Tibial artery (tissue), 4 donors: ENCODE measurements at regions not wholly inside any gene's neighbourhood (a gene's known extent, or its start where the extent isn't known, plus 50 kb on each side); places are given as distances from the start of the nearest gene placed in this dataset.

Experiments used
- DNase-seq, 2 donors: peaks; one replicate each; pipeline ENCODE4 v3.0.0-alpha.2; 2019
- H3K27ac ChIP-seq, 2 donors: fragments of 200-600 bp; sonication (generic) in 1 of 2; 1 replicate in 1 of 2; 2 replicates in 1 of 2; pipeline ENCODE4 v1.5.1; 2018 to 2019; ENCODE audit warnings: mild to moderate bottlenecking in 1 of 2
- H3K27me3 ChIP-seq, 2 donors: fragments of 200-600 bp; sonication (generic) in 1 of 2; one replicate each; pipeline versions ENCODE4 v1.5.1 to v1.6.0; 2016 to 2019
- H3K36me3 ChIP-seq, 3 donors: fragments of 200-600 bp; sonication (generic) in 2 of 3; one replicate each; pipeline ENCODE4 v1.5.1; 2016 to 2019; ENCODE audit warnings: mild to moderate bottlenecking in 2 of 3
- H3K4me1 ChIP-seq, 4 donors: fragments of 200-600 bp; sonication (generic) in 2 of 4; 1 replicate in 3 of 4; 2 replicates in 1 of 4; pipeline ENCODE4 v1.5.1; 2016 to 2019
- H3K4me3 ChIP-seq, 2 donors: fragments of 200-600 bp; sonication (generic) in 1 of 2; 1 replicate in 1 of 2; 2 replicates in 1 of 2; pipeline ENCODE4 v1.5.1; 2018 to 2019; ENCODE audit warnings: mild to moderate bottlenecking in 2 of 2
- H3K9me3 ChIP-seq, 3 donors: fragments of 200-600 bp; sonication (generic) in 1 of 3; one replicate each; pipeline ENCODE4 v1.5.1; 2016 to 2019
- CTCF ChIP-seq, 2 experiments: fragments of 200-600 bp in 1 of 2; fragments of 450-650 bp in 1 of 2; IDR thresholded peaks; one replicate each; pipeline ENCODE4 v1.5.1; 2017 to 2019; ENCODE audit warnings: antibody characterized with exemption in 2 of 2, mild to moderate bottlenecking in 1 of 2, moderate library complexity in 1 of 2
- intact Hi-C: fragments of 100-400 bp; cut with DNase I; formaldehyde crosslinking; loops from one replicate; pipeline ENCODE4 v1.15.0; 2023; ENCODE audit warnings: low total_unique reads

DNA sequence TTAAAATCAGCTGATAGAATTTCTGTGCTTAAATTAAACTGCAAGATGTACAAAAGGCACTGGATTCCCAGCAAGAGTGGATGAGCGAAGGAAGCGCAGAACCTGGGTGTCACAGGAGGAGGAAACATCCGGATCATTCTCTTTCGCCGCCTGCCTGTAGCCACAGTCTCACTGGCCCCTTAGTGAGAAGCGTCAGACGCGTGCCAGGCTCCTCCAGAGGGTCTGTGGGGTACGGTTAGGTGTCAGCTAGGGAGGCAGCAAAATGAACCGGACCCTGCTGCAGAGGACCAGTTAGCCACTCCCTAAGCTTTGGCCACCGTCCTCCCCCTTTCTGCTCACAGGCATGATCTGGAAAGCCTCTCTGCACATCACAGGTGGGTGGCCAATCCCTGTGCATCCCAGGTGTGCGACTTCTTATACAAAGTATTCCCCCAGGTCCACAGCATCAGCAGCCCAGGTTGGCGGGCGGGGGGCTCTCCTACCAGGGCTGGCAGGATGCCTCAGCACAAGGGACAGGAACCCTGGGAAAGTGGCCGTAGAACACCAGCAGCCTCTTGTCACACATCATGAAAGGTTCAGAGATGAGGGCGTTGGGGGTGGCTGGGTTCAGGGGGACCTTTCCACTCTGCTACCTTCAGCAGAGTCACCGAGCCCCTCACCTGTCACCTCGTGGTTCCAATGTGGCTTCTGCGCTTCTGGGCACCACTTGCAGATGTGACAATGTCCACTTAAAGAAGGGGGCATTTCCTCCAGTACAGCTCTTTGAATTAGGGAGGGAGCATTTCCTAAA, 61.1 kb upstream of the SLC66A3 start:
- Histone ChIP-seq H3K4me3 (no peak overlapping the region), H3K36me3 (no peaks in the 10 kb centered on the region), H3K4me1 (no peaks in the 10 kb centered on the region), H3K27ac (no peak overlapping the region), H3K9me3 (no peaks in the 10 kb centered on the region), H3K27me3 (peaks cover 0 to 7% of the 10 kb centered on the region in 2 donors)
- no peak for TF ChIP-seq CTCF (IDR thresholded peaks at IDR 0.05)
- peak in 1 of 2 donors; percentile 51 for DNase-seq
- intact Hi-C loops, result no loop called here

- Histone ChIP-seq H3K4me3 (no peak overlapping the region), H3K4me1 (no peaks in the 10 kb centered on the region), H3K36me3 (no peaks in the 10 kb centered on the region), H3K27ac (no peak overlapping the region), H3K27me3 (peaks cover 0 to 13% of the 10 kb centered on the region in 2 donors), H3K9me3 (no peaks in the 10 kb centered on the region)
- DNase-seq, result peak in 1 of 2 donors; percentile 20
- no peak for TF ChIP-seq CTCF (IDR thresholded peaks at IDR 0.05)
- intact Hi-C loops, result no loop called here
Measured at GRCh38 chr2:11096591-11096990, 58.7 kb upstream of the SLC66A3 start.

DNA sequence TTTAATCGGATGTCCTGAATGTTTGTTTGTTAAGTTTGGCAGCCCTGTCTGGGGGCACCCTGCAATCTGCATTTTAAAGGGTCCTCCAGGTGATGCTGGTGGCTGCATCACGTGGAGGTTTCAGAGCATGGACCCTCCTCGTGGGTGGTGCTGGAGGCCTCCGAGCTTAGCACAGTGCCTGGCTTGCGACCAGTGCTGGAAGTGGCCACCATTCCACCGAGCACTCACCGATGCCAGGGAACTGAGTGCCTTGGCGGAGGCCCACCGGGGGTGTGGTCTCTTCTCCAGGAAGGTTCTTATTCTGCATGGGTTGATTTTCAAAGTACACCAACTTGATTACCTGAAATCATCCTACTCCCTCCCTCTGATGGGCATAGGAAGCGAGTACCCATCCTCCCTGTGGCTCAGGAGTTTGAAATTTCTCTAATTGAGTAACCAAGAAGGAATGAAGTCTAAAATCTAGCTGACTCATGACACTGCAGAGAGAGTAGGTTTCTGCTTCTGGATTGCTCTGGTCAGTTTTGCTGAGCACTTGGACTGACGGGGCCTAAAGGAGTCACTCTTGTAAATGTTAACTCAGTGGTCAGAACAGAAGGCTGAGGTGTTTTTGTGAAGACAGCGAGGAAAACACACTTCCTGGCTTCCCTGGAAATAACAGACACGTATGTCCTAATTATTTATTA, 58.1 kb upstream of the SLC66A3 start:
- no peak for TF ChIP-seq CTCF (IDR thresholded peaks at IDR 0.05)

DNA sequence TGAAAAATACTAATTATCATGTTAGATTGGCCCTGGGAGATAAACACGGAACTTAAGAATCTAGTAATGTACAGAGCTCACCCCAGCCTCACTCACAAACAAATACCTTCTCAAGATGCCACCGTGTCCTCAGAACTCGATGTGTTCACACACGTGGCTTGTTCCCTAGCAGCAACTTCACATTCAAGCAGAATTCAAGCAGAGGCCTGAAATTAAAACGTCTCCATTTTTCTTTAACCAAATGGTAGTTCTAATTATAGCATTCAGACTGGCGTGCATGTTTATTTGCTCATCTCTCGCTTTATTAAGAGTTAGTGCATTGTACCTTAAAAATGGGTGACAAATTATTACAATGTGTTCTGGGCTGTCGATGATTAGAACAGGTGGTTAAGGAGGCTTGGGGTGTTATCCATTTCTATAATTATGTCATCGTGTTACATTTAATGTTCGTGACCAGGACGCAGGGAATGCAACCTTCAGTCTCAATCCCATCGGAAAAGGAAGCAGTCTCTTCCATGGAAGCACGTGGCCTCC, 57.3 kb upstream of the SLC66A3 start:
- H3K9me3 ChIP-seq, result no peaks in the 10 kb centered on the region
- H3K4me3 ChIP-seq, result no peak overlapping the region
- H3K4me1 ChIP-seq, result no peaks in the 10 kb centered on the region
- no peak overlapping the region for H3K27ac ChIP-seq
- TF ChIP-seq CTCF (IDR thresholded peaks at IDR 0.05), result no peak
- no peak for DNase-seq
- no peaks in the 10 kb centered on the region for H3K36me3 ChIP-seq
- intact Hi-C loops, result no loop called here
- H3K27me3 ChIP-seq, result peaks cover 0 to 18% of the 10 kb centered on the region in 2 donors

More for the DNA sequence above, 58.1 kb upstream of the SLC66A3 start:
- Histone ChIP-seq H3K27ac (no peak overlapping the region), H3K36me3 (no peaks in the 10 kb centered on the region), H3K4me1 (no peaks in the 10 kb centered on the region), H3K27me3 (peaks cover 0 to 18% of the 10 kb centered on the region in 2 donors), H3K4me3 (no peak overlapping the region), H3K9me3 (no peaks in the 10 kb centered on the region)
- peak in 1 of 2 donors; percentile 15 for DNase-seq
- intact Hi-C loops, result no loop called here

- Histone ChIP-seq H3K27me3 (peaks cover 0 to 18% of the 10 kb centered on the region in 2 donors), H3K9me3 (no peaks in the 10 kb centered on the region), H3K4me1 (no peaks in the 10 kb centered on the region), H3K36me3 (no peaks in the 10 kb centered on the region), H3K4me3 (no peak overlapping the region), H3K27ac (no peak overlapping the region)
- no peak for DNase-seq
- TF ChIP-seq CTCF (IDR thresholded peaks at IDR 0.05), result no peak
- intact Hi-C loops, result no loop called here
Measured at GRCh38 chr2:11099122-11100065, 55.9 kb upstream of the SLC66A3 start.
